Thoracic aorta (tissue), 2 donors: ENCODE measurements at regions not wholly inside any gene's neighbourhood (a gene's known extent, or its start where the extent isn't known, plus 50 kb on each side); places are given as distances from the start of the nearest gene placed in this dataset.

ENCODE experiments used
- ATAC-seq: fragments of 150-250 bp; one replicate; pipeline ENCODE4 v1.8.0; 2017; ENCODE audit warnings: low read depth; ENCODE audit not compliant: insufficient number of reproducible peaks, low FRiP score
- DNase-seq: peaks from one replicate; pipeline ENCODE4 v3.0.0-alpha.2; 2020; ENCODE audit warnings: low spot score
- H3K27ac ChIP-seq, 2 donors: fragments of 200-600 bp; sonication (generic); 1 replicate in 1 of 2; 2 replicates in 1 of 2; pipeline ENCODE4 v1.5.1; 2016; ENCODE audit warnings: mild to moderate bottlenecking in 2 of 2, moderate library complexity in 2 of 2
- H3K27me3 ChIP-seq: fragments of 200-600 bp; sonication (generic); replicated peaks from 2 replicates; pipeline ENCODE4 v1.6.0; 2016; ENCODE audit warnings: mild to moderate bottlenecking; ENCODE audit not compliant: insufficient read depth
- H3K36me3 ChIP-seq: fragments of 200-600 bp; sonication (generic); one replicate; pipeline ENCODE4 v1.5.1; 2016
- H3K4me1 ChIP-seq, 2 donors: fragments of 200-600 bp; sonication (generic); 1 replicate in 1 of 2; 2 replicates in 1 of 2; pipeline versions ENCODE4 v1.5.1 to v1.6.0; 2016; ENCODE audit warnings: low read depth in 2 of 2, mild to moderate bottlenecking in 1 of 2; ENCODE audit not compliant: control insufficient read depth in 1 of 2
- H3K4me3 ChIP-seq: fragments of 200-600 bp; sonication (generic); 2 replicates; pipeline ENCODE4 v1.5.1; 2016; ENCODE audit warnings: mild to moderate bottlenecking
- H3K9me3 ChIP-seq: fragments of 200-600 bp; sonication (generic); 2 replicates; pipeline ENCODE4 v1.5.1; 2016
- CTCF ChIP-seq: fragments of 200-600 bp; sonication (generic); IDR thresholded peaks from one replicate; pipeline ENCODE4 v1.5.1; 2019; ENCODE audit warnings: antibody characterized with exemption

GRCh38 chr7:47125529-47125928, 456.4 kb downstream of the TNS3 start:
- H3K36me3 ChIP-seq = no peaks in the 10 kb centered on the region
- no peak for TF ChIP-seq CTCF
- ATAC-seq (no peak), DNase-seq (no peak)
- H3K9me3 ChIP-seq = no peaks in the 10 kb centered on the region
- H3K27ac ChIP-seq = no peak overlapping the region
- no peak overlapping the region for H3K4me3 ChIP-seq
- H3K27me3 ChIP-seq = no peaks in the 10 kb centered on the region
- H3K4me1 ChIP-seq = no peaks in the 10 kb centered on the region

- DNase-seq = no peak
- no peak for TF ChIP-seq CTCF
Observed at GRCh38 chr7:47119261-47119865, 462.5 kb downstream of the TNS3 start.

GRCh38 chr7:47104206-47104549, 477.7 kb downstream of the TNS3 start:
- Histone ChIP-seq H3K9me3 (no peaks in the 10 kb centered on the region), H3K36me3 (no peaks in the 10 kb centered on the region), H3K4me1 (no peaks in the 10 kb centered on the region), H3K4me3 (no peak overlapping the region), H3K27me3 (no peaks in the 10 kb centered on the region), H3K27ac (no peak overlapping the region)
- no peak for ATAC-seq
- TF ChIP-seq CTCF = no peak
- DNase-seq = no peak

More at GRCh38 chr7:47119261-47119865, 462.5 kb downstream of the TNS3 start:
- Histone ChIP-seq H3K27me3 (no peaks in the 10 kb centered on the region), H3K4me3 (no peak overlapping the region), H3K4me1 (peaks cover 0 to 15% of the 10 kb centered on the region in 2 donors), H3K9me3 (no peaks in the 10 kb centered on the region), H3K36me3 (no peaks in the 10 kb centered on the region), H3K27ac (peak overlapping the region; percentile 43 to 56)
- ATAC-seq = peak; percentile 85

- no peak for TF ChIP-seq CTCF
Observed at GRCh38 chr7:47103498-47104205, 478.3 kb downstream of the TNS3 start.

GRCh38 chr7:47102331-47102841, 479.5 kb downstream of the TNS3 start:
- Histone ChIP-seq H3K9me3 (no peaks in the 10 kb centered on the region), H3K36me3 (no peaks in the 10 kb centered on the region), H3K4me1 (no peaks in the 10 kb centered on the region), H3K27me3 (no peaks in the 10 kb centered on the region), H3K27ac (no peak overlapping the region), H3K4me3 (no peak overlapping the region)
- no peak for TF ChIP-seq CTCF
- ATAC-seq = no peak
- no peak for DNase-seq

More at GRCh38 chr7:47103498-47104205, 478.3 kb downstream of the TNS3 start:
- H3K27me3 ChIP-seq = no peaks in the 10 kb centered on the region
- DNase-seq (no peak), ATAC-seq (no peak)
- no peaks in the 10 kb centered on the region for H3K9me3 ChIP-seq
- H3K4me1 ChIP-seq = no peaks in the 10 kb centered on the region
- no peaks in the 10 kb centered on the region for H3K36me3 ChIP-seq
- H3K27ac ChIP-seq = no peak overlapping the region
- no peak overlapping the region for H3K4me3 ChIP-seq
